ENCODE measurements at regions not wholly inside any gene's neighbourhood (a gene's known extent, or its start where the extent isn't known, plus 50 kb on each side); places are given as distances from the start of the nearest gene placed in this dataset.

GRCh38 chr14:54225457-54226060 is 171.2 kb upstream of the CDKN3 start:
- TF ChIP-seq CTCF (IDR thresholded peaks at IDR 0.05 in 8 of 11, conservative IDR thresholded peaks at IDR 0.05 in 3 of 11) (no peak), POLR2AphosphoS5 (IDR thresholded peaks at IDR 0.05) (no peak)

All from spleen (tissue), 7 donors.